Activated CD8-positive, alpha-beta memory T cell treated with anti-CD3 and anti-CD28 coated beads, Interleukin-2, amount 50 U/mL, for 4 hours (primary cell): ENCODE measurements at regions not wholly inside any gene's neighbourhood (a gene's known extent, or its start where the extent isn't known, plus 50 kb on each side); places are given as distances from the start of the nearest gene placed in this dataset.
"Not testable (repeated sequence)": the region's sequence is repeated elsewhere in the genome, so short reads cannot be mapped to it uniquely, and the experiment has no call there.

Experiments used
- DNase-seq: peaks from one replicate; pipeline ENCODE4 v3.0.0-alpha.2; 2020

GRCh38 chr16:66088681-66089080, 277.8 kb upstream of the CDH5 start:
- DNase-seq, result no peak

- DNase-seq, result no peak
These were observed 279.2 kb upstream of the CDH5 start for GRCh38 chr16:66087308-66087707.

GRCh38 chr16:66085651-66086050, 280.8 kb upstream of the CDH5 start:
- no peak for DNase-seq

GRCh38 chr16:66084731-66085130, 281.8 kb upstream of the CDH5 start:
- DNase-seq, result not testable (repeated sequence)

GRCh38 chr16:66084306-66084705, 282.2 kb upstream of the CDH5 start:
- DNase-seq, result no peak

GRCh38 chr16:66083171-66083570, 283.3 kb upstream of the CDH5 start:
- no peak for DNase-seq

GRCh38 chr16:66082424-66082823, 284.1 kb upstream of the CDH5 start:
- no peak for DNase-seq

- no peak for DNase-seq
These were observed 284.6 kb upstream of the CDH5 start for GRCh38 chr16:66081775-66082366.

- no peak for DNase-seq
These were observed 286.7 kb upstream of the CDH5 start for GRCh38 chr16:66079671-66080334.

GRCh38 chr16:66070140-66070917, 296.2 kb upstream of the CDH5 start:
- DNase-seq, result no peak

GRCh38 chr16:66069587-66069986, 296.9 kb upstream of the CDH5 start:
- DNase-seq, result no peak

- no peak for DNase-seq
These were observed 300.1 kb upstream of the CDH5 start for GRCh38 chr16:66066404-66066803.

- no peak for DNase-seq
These were observed 300.6 kb upstream of the CDH5 start for GRCh38 chr16:66065925-66066324.

GRCh38 chr16:66064801-66065530, 301.5 kb upstream of the CDH5 start:
- DNase-seq, result no peak

- DNase-seq, result no peak
These were observed 307.7 kb upstream of the CDH5 start for GRCh38 chr16:66058832-66059231.

- DNase-seq, result no peak
These were observed 308.3 kb upstream of the CDH5 start for GRCh38 chr16:66058172-66058691.

- DNase-seq, result no peak
These were observed 309.4 kb upstream of the CDH5 start for GRCh38 chr16:66057057-66057456.

GRCh38 chr16:66054095-66054494, 312.4 kb upstream of the CDH5 start:
- DNase-seq, result no peak

GRCh38 chr16:66052745-66053144, 313.7 kb upstream of the CDH5 start:
- no peak for DNase-seq

GRCh38 chr16:66050991-66051390, 315.5 kb upstream of the CDH5 start:
- no peak for DNase-seq

- no peak for DNase-seq
These were observed 316.6 kb upstream of the CDH5 start for GRCh38 chr16:66049865-66050264.

GRCh38 chr16:66045626-66046025, 320.9 kb upstream of the CDH5 start:
- no peak for DNase-seq

GRCh38 chr16:66044556-66044955, 321.9 kb upstream of the CDH5 start:
- DNase-seq, result no peak
